KG1 (cell line): ENCODE measurements at regions not wholly inside any gene's neighbourhood (a gene's known extent, or its start where the extent isn't known, plus 50 kb on each side); places are given as distances from the start of the nearest gene placed in this dataset.
"Not testable (repeated sequence)": the region's sequence is repeated elsewhere in the genome, so short reads cannot be mapped to it uniquely, and the experiment has no call there.

Experiments used
- DNase-seq: peaks from one replicate; lab custom pipeline; 2025; lab: John Stamatoyannopoulos, UW

DNA sequence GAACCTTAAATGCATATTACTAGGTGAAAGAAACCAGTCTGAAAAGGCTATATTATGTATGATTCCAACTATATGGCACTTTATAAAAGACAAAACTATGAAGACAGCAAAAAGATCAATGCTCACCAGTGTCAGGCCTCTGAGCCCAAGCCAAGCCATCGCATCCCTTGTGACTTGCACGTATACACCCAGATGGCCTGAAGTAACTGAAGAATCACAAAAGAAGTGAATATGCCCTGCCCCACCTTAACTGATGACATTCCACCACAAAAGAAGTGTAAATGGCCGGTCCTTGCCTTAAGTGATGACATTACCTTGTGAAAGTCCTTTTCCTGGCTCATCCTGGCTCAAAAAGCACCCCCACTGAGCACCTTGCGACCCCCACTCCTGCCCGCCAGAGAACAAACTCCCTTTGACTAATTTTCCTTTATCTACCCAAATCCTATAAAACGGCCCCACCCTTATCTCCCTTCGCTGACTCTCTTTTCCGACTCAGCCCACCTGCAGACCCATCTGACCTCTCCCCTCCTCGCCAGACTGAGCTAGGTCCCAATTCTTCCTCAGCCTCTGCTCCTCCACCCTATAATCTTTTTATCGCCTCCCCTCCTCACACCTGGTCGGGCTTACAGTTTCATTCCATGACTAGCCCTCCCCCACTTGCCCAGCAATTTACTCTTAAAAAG, 1239.5 kb downstream of the OLFM4 start:
- not testable (repeated sequence) for DNase-seq

GRCh38 chr13:54287062-54287764, 1258.6 kb downstream of the OLFM4 start:
- no peak for DNase-seq

DNA sequence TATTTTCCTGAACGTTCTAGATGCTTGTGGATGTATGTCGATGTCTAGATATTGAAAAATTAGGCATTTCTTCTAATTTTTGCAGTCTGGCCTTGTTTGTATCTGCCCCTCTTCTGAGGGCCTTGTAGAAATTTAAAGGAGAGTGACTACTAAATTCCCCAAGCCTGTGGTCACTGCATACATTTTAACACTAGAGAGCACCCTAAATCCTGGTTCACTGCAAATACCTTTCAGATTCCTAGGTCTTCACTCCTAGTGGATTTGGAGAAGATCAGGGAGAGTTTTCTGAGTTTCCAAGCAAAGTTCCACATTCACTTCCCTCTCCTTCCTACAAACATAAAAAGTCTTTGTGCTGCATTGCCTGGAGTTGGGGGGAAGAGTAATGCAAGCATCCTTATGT, 1272.5 kb downstream of the OLFM4 start:
- no peak for DNase-seq

DNA sequence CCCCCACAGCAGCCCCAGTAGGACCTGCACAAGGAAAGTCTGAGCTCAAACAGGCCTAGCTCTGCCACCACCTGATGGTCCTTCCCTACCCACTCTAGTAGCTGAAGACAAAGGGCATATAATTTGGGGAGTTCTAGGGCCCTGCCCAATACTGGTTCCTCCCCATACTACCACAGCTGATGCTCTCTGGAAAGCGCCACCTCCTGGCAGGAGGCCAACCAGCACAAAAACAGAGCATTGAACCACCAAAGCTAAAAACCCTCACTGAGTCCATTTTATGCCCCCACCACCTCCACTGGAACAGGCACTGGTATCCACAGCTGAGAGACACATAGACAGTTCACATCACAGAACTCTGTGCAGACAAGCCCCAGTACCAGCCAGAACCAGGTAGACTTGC, 1276.8 kb downstream of the OLFM4 start:
- DNase-seq: no peak

DNA sequence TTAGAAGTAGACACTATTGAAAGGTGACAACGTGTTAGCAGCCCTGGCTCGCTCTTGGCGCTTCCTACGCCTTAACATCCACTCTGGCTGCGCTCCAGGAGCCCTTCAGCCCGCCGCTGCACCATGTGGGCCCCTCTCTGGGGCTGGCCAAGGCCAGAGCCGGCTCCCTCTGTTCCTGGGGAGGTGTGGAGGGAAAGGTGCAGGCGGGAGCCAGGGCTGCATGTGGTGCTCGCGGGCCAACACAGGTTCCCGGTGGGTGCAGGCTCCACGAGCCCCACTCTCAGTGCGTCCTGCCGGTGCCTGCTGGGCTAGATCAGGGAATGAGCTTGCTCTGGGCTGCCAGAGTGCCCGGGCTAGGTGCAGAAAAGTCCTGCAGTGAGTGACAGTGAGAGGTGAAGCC, 1284.3 kb downstream of the OLFM4 start:
- no peak for DNase-seq

- no peak for DNase-seq
Observed at GRCh38 chr13:54317722-54318121, 1289.1 kb downstream of the OLFM4 start.

GRCh38 chr13:54337540-54337939, 1308.9 kb downstream of the OLFM4 start:
- no peak for DNase-seq

GRCh38 chr13:54347531-54347930, 1318.9 kb downstream of the OLFM4 start:
- no peak for DNase-seq

- no peak for DNase-seq
Observed at GRCh38 chr13:54356209-54356608, 1327.6 kb downstream of the OLFM4 start.

DNA sequence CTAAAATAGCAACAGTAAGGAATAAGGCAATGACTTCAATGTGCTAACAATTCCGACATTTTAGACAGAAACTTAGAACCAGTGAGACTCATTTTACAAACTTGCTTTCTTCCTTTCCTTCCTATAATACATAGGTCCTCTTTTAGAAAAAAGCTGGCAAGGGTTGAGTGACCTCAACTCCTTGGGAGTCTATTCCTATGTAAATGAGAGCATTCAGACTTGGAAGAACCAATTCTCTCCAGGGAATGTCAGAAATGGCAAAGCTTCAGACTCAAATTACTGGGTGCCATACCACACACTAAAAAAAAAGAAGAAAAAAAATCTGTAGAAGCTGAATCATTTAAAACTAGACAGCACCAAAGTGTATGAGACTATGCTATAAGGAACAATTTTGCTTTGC, 1328.2 kb downstream of the OLFM4 start:
- no peak for DNase-seq

- DNase-seq: no peak
Observed at GRCh38 chr13:54357284-54357933, 1328.8 kb downstream of the OLFM4 start.

DNA sequence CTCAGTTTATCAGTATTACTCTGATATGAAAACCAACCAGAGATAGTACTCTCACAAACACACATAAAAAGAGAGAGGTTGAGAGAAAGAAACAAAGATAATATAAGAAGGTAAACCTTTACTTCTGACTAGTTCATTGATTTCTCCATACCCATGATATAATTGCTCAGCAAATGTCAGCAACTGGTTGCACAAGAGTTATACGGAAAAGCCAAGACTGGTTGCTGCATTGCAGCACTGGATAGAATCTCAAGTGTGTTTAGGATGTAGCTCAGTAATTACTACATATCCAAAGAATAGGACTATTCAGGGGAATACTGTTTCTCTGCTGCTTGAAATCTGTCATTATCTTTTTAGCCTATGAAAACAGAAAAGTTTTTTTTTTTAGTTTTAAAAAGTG, 1332.8 kb downstream of the OLFM4 start:
- DNase-seq: no peak

GRCh38 chr13:54366728-54367127, 1338.1 kb downstream of the OLFM4 start:
- DNase-seq: no peak

GRCh38 chr13:54367639-54368271, 1339.1 kb downstream of the OLFM4 start:
- no peak for DNase-seq

DNA sequence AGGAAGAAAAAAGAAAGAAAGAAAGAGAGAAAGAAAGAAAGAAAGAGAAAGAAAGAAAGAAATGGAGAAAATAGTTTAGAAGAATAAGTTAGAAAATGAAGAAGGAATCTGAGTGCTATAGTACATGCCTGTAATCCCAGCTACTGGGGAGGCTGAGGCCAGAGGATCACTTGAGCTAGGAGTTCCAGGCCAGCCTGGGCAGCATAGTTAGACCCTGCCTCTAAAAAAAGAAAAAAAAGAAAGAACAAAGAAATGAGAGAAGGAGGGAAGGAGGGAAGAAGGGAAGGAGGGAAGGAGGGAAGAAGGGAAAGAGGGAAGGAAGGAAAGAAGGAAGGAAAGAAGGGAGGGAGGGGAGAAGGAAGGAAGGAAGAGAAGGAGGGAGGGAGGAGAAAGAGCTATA, 1339.8 kb downstream of the OLFM4 start:
- no peak for DNase-seq

- no peak for DNase-seq
Observed at GRCh38 chr13:54373211-54373610, 1344.6 kb downstream of the OLFM4 start.

GRCh38 chr13:54379461-54379860, 1350.8 kb downstream of the OLFM4 start:
- DNase-seq: no peak

GRCh38 chr13:54383604-54384003, 1355.0 kb downstream of the OLFM4 start:
- DNase-seq: no peak

DNA sequence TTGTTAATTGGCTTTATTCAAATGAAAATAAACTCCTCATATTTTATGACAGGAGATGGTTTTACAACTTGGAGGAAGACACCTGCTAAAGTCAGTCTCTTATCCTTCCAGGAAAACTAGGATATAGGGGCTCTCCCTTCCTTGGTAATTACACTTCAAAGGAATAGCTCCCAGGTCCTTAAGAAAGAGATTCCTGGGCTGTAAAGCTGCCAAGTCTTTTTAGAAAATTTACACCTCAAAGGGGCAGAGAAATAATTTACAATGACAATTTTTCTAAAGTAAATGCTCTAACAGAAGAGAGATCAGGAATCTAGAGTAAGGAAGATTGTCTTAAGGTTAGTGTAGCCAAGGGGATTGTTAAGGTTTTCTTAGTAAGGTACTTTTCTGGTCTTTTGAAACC, 1359.0 kb downstream of the OLFM4 start:
- DNase-seq: no peak

GRCh38 chr13:54390841-54391240, 1362.2 kb downstream of the OLFM4 start:
- no peak for DNase-seq

DNA sequence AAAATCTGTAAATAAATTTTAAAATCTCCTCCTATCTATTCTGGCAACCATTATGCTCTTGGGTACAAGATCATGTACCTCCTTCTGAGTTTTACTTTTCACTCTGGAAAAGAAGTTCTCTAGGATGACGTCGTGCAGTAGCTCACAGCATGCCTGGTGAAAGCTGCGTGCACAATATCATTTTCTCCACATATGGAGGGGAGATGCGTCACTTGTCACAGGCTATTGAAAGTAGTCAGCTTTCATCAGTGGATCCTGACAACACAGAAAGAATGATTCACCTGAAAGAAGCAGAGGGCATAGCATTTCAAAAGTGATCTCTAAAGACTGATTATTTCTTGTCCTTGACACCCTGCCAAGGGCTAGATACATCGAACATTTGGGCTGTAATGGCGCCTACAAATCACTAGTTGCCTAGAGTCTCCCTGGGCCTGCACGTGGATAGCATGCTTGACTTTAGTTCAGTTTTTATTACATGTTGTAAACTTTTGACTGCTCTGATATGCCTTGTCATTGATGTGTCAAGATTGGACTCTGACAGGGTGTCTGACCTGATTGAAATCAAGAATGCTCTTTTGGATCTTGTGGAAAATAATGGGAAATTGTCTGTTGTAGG, 1365.6 kb downstream of the OLFM4 start:
- DNase-seq: no peak

- DNase-seq: no peak
Observed at GRCh38 chr13:54394908-54395307, 1366.3 kb downstream of the OLFM4 start.
